CD4-positive, alpha-beta T cell (primary cell): ENCODE measurements at regions not wholly inside any gene's neighbourhood (a gene's known extent, or its start where the extent isn't known, plus 50 kb on each side); places are given as distances from the start of the nearest gene placed in this dataset.

Source experiments
- ATAC-seq: fragments of 200-7000 bp; cut with Tn5 transposase; one replicate; pipeline ENCODE4 v1.10.0; 2022; ENCODE audit warnings: mild to moderate bottlenecking; ENCODE audit not compliant: poor library complexity
- CTCF ChIA-PET: fragments of 350-600 bp; sonication (Branson Sonifier 250); formaldehyde crosslinking; loops from one replicate; lab custom pipeline; 2021; ENCODE audit warnings: antibody characterized with exemption, inconsistent platforms; lab: Charles Lee
- POLR2A ChIA-PET: fragments of 350-600 bp; sonication (Branson Sonifier 250); formaldehyde crosslinking; loops from one replicate; lab custom pipeline; 2021; ENCODE audit warnings: antibody characterized with exemption, inconsistent platforms; lab: Charles Lee
- DNase-seq, 14 experiments: peaks; one replicate each; pipeline ENCODE4 v3.0.0-alpha.2; 2013 to 2020; ENCODE audit warnings: mixed read lengths in 2 of 14
- H3K27ac ChIP-seq, 2 donors: one replicate each; pipeline versions ENCODE4 v1.5.1 to v1.7.0; 2013; ENCODE audit warnings: low read length in 2 of 2, low read depth in 1 of 2, mild to moderate bottlenecking in 1 of 2
- H3K27me3 ChIP-seq, 2 experiments: 1 replicate in 1 of 2; 2 replicates in 1 of 2; pipeline versions ENCODE4 v1.6.1 to v1.7.0; 2013; ENCODE audit warnings: low read length in 2 of 2, control low read depth in 1 of 2, mild to moderate bottlenecking in 1 of 2, moderate library complexity in 1 of 2; ENCODE audit not compliant: insufficient read depth in 2 of 2, control insufficient read depth in 1 of 2
- H3K36me3 ChIP-seq: one replicate; pipeline ENCODE4 v1.6.1; 2013; ENCODE audit warnings: low read length, control low read depth; ENCODE audit not compliant: insufficient read depth
- H3K4me1 ChIP-seq: one replicate; pipeline ENCODE4 v1.6.1; 2013; ENCODE audit warnings: low read length, control low read depth; ENCODE audit not compliant: insufficient read depth
- H3K4me3 ChIP-seq: one replicate; pipeline ENCODE4 v1.5.1; 2013; ENCODE audit warnings: mild to moderate bottlenecking, low read length, moderate library complexity
- H3K9me3 ChIP-seq, 2 experiments: 1 replicate in 1 of 2; 2 replicates in 1 of 2; pipeline versions ENCODE4 v1.6.1 to v1.7.0; 2013; ENCODE audit warnings: low read length in 2 of 2, mild to moderate bottlenecking in 2 of 2, control low read depth in 1 of 2, moderate library complexity in 1 of 2; ENCODE audit not compliant: control insufficient read depth in 1 of 2, insufficient read depth in 1 of 2
- H3K27ac Mint-ChIP-seq: one replicate; pipeline ENCODE4 v1.8.0; 2020; ENCODE audit warnings: mixed read lengths
- H3K27me3 Mint-ChIP-seq: one replicate; pipeline ENCODE4 v1.8.0; 2021; ENCODE audit warnings: mixed read lengths
- H3K36me3 Mint-ChIP-seq: one replicate; pipeline ENCODE4 v1.8.0; 2021; ENCODE audit warnings: low read depth, mixed read lengths
- H3K4me1 Mint-ChIP-seq: one replicate; pipeline ENCODE4 v1.8.0; 2021; ENCODE audit warnings: low read depth, mixed read lengths
- H3K4me3 Mint-ChIP-seq: one replicate; pipeline ENCODE4 v1.8.0; 2020; ENCODE audit warnings: mild to moderate bottlenecking, mixed read lengths
- H3K9me3 Mint-ChIP-seq: one replicate; pipeline ENCODE4 v1.8.0; 2020; ENCODE audit warnings: mixed read lengths
- CTCF ChIP-seq: fragments of 200-600 bp; IDR thresholded peaks from one replicate; pipeline ENCODE4 v1.8.0; 2022; ENCODE audit warnings: antibody characterized with exemption, mild to moderate bottlenecking
- intact Hi-C, 2 experiments: fragments of 100-400 bp; cut with DNase I in 1 of 2; cut with micrococcal nuclease in 1 of 2; formaldehyde crosslinking; loops; one replicate each; pipeline versions ENCODE4 v1.15.1 to v1.9.0; 2023 to 2025; cut with DNase I, micrococcal nuclease

GRCh38 chr5:89827359-89827758 lies 582.2 kb downstream of the CETN3 start:
- H3K4me3 ChIP-seq: no peak overlapping the region
- no peak for DNase-seq
- Mint-ChIP-seq H3K4me3 (no peak overlapping the region), H3K27me3 (no peaks in the 10 kb centered on the region), H3K4me1 (no peaks in the 10 kb centered on the region), H3K36me3 (no peaks in the 10 kb centered on the region), H3K27ac (no peak overlapping the region), H3K9me3 (no peaks in the 10 kb centered on the region)
- no peak overlapping the region for H3K27ac ChIP-seq
- no peak for ATAC-seq
- intact Hi-C loops: no loop called here
- peaks cover 0 to 14% of the 10 kb centered on the region in 2 experiments for H3K9me3 ChIP-seq
- no peak for TF ChIP-seq CTCF
- no peaks in the 10 kb centered on the region for H3K36me3 ChIP-seq
- ChIA-PET CTCF (no interaction called here), POLR2A (no interaction called here)
- H3K27me3 ChIP-seq: no peaks in the 10 kb centered on the region
- no peaks in the 10 kb centered on the region for H3K4me1 ChIP-seq

- no peaks in the 10 kb centered on the region for H3K36me3 Mint-ChIP-seq
- Histone ChIP-seq H3K36me3 (no peaks in the 10 kb centered on the region), H3K4me1 (no peaks in the 10 kb centered on the region), H3K27ac (no peak overlapping the region), H3K4me3 (no peak overlapping the region), H3K27me3 (no peaks in the 10 kb centered on the region), H3K9me3 (peaks cover 0 to 14% of the 10 kb centered on the region in 2 experiments)
- CTCF ChIA-PET: no interaction called here
- no peaks in the 10 kb centered on the region for H3K27me3 Mint-ChIP-seq
- H3K4me1 Mint-ChIP-seq: no peaks in the 10 kb centered on the region
- DNase-seq (no peak), ATAC-seq (no peak)
- POLR2A ChIA-PET: no interaction called here
- no peak overlapping the region for H3K27ac Mint-ChIP-seq
- no peak overlapping the region for H3K4me3 Mint-ChIP-seq
- H3K9me3 Mint-ChIP-seq: no peaks in the 10 kb centered on the region
- TF ChIP-seq CTCF: no peak
- intact Hi-C loops: no loop called here
Measured at GRCh38 chr5:89826938-89827337, 582.6 kb downstream of the CETN3 start.

GRCh38 chr5:89823046-89823445 lies 586.5 kb downstream of the CETN3 start:
- Histone ChIP-seq H3K27me3 (no peaks in the 10 kb centered on the region), H3K36me3 (no peaks in the 10 kb centered on the region), H3K4me1 (no peaks in the 10 kb centered on the region), H3K4me3 (no peak overlapping the region), H3K27ac (no peak overlapping the region), H3K9me3 (peaks cover 0 to 13% of the 10 kb centered on the region in 2 experiments)
- CTCF ChIA-PET: no interaction called here
- ATAC-seq (no peak), DNase-seq (no peak)
- no peak for TF ChIP-seq CTCF
- H3K27me3 Mint-ChIP-seq: no peaks in the 10 kb centered on the region
- no peaks in the 10 kb centered on the region for H3K9me3 Mint-ChIP-seq
- no peak overlapping the region for H3K4me3 Mint-ChIP-seq
- H3K4me1 Mint-ChIP-seq: no peaks in the 10 kb centered on the region
- no peak overlapping the region for H3K27ac Mint-ChIP-seq
- H3K36me3 Mint-ChIP-seq: no peaks in the 10 kb centered on the region
- intact Hi-C loops: no loop called here
- POLR2A ChIA-PET: no interaction called here
